ENCODE measurements at regions not wholly inside any gene's neighbourhood (a gene's known extent, or its start where the extent isn't known, plus 50 kb on each side); places are given as distances from the start of the nearest gene placed in this dataset.

DNA sequence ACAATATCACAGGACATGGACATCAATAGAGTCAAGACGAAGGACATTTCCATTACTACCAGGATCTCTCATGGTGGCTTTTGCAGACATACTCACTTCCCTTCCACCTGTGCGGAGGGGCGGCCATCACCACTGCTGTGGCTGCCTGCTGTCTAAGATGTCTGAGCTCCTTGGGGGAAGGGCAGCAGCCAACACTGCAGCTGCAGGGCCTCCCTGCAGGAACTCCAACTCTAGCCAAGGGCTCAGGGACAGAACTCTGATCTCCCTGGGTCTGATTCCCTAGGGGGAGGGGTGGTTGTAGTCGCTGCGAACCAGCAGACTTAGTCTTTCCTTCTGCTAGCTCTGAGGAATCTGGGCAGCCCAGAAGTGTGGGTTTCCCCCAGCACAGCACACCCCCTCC is 78.9 kb upstream of the ANKRD10 start:
- no peak for DNase-seq (ENCODE audit: low read depth, low spot score)
- Mint-ChIP-seq H3K27me3 (ENCODE audit: low read depth) (peaks cover 44% of the 10 kb centered on the region), H3K36me3 (ENCODE audit: low read depth) (peaks cover 4% of the 10 kb centered on the region), H3K4me3 (no peak overlapping the region), H3K9me3 (peaks cover 11% of the 10 kb centered on the region), H3K4me1 (no peaks in the 10 kb centered on the region), H3K27ac (ENCODE audit: unreplicated experiment) (no peak overlapping the region)
- TF ChIP-seq, protein P1, sequence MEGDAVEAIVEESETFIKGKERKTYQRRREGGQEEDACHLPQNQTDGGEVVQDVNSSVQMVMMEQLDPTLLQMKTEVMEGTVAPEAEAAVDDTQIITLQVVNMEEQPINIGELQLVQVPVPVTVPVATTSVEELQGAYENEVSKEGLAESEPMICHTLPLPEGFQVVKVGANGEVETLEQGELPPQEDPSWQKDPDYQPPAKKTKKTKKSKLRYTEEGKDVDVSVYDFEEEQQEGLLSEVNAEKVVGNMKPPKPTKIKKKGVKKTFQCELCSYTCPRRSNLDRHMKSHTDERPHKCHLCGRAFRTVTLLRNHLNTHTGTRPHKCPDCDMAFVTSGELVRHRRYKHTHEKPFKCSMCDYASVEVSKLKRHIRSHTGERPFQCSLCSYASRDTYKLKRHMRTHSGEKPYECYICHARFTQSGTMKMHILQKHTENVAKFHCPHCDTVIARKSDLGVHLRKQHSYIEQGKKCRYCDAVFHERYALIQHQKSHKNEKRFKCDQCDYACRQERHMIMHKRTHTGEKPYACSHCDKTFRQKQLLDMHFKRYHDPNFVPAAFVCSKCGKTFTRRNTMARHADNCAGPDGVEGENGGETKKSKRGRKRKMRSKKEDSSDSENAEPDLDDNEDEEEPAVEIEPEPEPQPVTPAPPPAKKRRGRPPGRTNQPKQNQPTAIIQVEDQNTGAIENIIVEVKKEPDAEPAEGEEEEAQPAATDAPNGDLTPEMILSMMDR (conservative IDR thresholded peaks at IDR 0.05): no peak

DNA sequence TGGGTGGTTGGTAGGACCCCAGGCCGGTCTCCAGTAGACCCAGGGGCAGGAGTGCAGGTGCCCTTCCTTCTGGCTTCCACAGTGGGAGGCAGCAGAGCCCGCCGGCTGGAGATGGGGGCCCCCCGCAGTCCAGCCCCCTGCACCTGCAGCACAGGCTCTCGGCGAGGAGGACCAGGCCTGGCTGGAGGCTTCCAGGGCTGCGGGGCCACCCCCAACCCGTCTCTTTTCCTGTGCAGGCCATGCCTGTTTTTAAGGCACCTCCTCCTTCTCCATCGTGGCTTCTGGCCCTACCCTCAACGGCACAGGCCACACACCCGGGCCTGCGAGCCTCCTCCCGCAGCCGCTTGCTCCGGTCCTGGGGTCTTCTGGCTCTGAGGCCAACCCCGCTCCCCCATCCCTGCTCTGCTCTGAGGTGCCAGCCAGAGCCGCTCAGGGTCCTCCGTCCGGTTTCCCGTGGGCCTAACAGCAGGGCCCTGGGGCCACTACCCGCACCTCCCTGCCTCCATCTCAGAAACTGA is 77.2 kb upstream of the ANKRD10 start:
- H3K4me3 Mint-ChIP-seq: no peak overlapping the region
- peaks cover 27% of the 10 kb centered on the region for H3K27me3 Mint-ChIP-seq (ENCODE audit: low read depth)
- DNase-seq (ENCODE audit: low read depth, low spot score): no peak
- H3K9me3 Mint-ChIP-seq: peaks cover 11% of the 10 kb centered on the region
- H3K27ac Mint-ChIP-seq (ENCODE audit: unreplicated experiment): no peak overlapping the region
- TF ChIP-seq, protein P1 (conservative IDR thresholded peaks at IDR 0.05): no peak
- H3K4me1 Mint-ChIP-seq: no peaks in the 10 kb centered on the region
- H3K36me3 Mint-ChIP-seq (ENCODE audit: low read depth): peaks cover 4% of the 10 kb centered on the region

DNA sequence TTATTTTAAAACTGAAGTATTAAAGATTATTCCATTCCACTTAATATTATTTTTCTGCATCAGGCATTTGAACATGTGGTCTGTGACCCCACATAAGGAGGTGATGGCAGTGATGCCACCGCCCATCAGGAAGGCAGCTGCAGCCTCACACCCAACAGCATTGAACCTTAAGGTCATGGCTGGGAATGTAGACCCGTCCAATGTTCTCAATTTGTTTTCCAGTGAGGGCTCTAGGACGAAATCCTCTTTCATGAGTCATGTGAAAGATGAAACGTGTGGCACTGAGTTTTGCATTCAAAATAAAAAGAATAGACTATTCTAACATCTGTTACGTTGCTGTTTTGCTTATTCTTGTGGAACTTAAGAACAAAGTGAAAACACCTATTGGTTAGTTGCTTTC is 74.5 kb upstream of the ANKRD10 start:
- Mint-ChIP-seq H3K4me3 (no peak overlapping the region), H3K27me3 (ENCODE audit: low read depth) (peaks cover 10% of the 10 kb centered on the region), H3K4me1 (no peaks in the 10 kb centered on the region), H3K27ac (ENCODE audit: unreplicated experiment) (no peak overlapping the region), H3K9me3 (no peaks in the 10 kb centered on the region), H3K36me3 (ENCODE audit: low read depth) (no peaks in the 10 kb centered on the region)
- DNase-seq (ENCODE audit: low read depth, low spot score): no peak
- TF ChIP-seq, protein P1 (conservative IDR thresholded peaks at IDR 0.05): no peak

DNA sequence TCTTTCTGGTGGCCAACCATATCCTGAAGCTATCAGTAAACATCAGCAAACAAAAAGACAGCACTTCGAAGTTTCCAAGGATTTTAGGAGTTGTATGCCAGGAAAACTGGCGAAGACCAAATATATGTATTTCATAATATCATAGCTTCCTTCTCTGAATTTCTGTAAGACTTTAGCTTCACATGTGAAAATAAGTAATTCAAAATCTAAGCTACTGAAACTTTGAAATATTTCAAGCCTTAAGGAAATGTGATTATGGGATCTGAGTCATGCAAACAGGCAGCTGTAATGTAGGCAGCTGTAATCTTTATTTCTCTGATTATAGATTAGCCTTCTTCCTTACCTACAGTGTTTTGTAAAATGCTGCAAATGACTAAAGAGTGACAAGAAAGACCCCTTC is 70.7 kb upstream of the ANKRD10 start:
- H3K36me3 Mint-ChIP-seq (ENCODE audit: low read depth): no peaks in the 10 kb centered on the region
- H3K27me3 Mint-ChIP-seq (ENCODE audit: low read depth): peaks cover 20% of the 10 kb centered on the region
- H3K4me3 Mint-ChIP-seq: no peak overlapping the region
- TF ChIP-seq, protein P1 (conservative IDR thresholded peaks at IDR 0.05): no peak
- H3K4me1 Mint-ChIP-seq: no peaks in the 10 kb centered on the region
- peaks cover 2% of the 10 kb centered on the region for H3K9me3 Mint-ChIP-seq
- no peak for DNase-seq (ENCODE audit: low read depth, low spot score)
- H3K27ac Mint-ChIP-seq (ENCODE audit: unreplicated experiment): no peak overlapping the region

DNA sequence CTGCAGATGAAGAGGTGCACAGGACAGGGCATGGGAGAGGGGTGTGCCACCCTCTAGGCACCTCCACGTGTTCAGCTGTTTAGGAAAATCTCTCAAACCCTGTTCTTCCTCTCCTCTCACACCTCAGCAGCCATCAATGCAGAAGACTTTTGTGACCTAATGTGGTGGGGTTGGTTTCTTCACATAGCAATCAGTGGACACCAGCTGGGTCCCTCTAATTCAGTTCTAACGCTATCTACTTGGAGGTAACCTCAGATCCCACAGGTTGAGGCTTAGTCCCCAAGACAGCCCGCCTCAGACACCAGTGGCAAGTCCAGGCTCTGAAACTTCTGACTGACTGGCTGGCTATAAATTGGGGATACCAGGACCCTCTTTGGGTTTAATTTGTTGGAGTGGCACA is 69.9 kb upstream of the ANKRD10 start:
- H3K27me3 Mint-ChIP-seq (ENCODE audit: low read depth): peaks cover 20% of the 10 kb centered on the region
- peaks cover 2% of the 10 kb centered on the region for H3K9me3 Mint-ChIP-seq
- H3K36me3 Mint-ChIP-seq (ENCODE audit: low read depth): no peaks in the 10 kb centered on the region
- no peak overlapping the region for H3K4me3 Mint-ChIP-seq
- no peak overlapping the region for H3K27ac Mint-ChIP-seq (ENCODE audit: unreplicated experiment)
- TF ChIP-seq, protein P1 (conservative IDR thresholded peaks at IDR 0.05): no peak
- no peak for DNase-seq (ENCODE audit: low read depth, low spot score)
- no peaks in the 10 kb centered on the region for H3K4me1 Mint-ChIP-seq

- no peaks in the 10 kb centered on the region for H3K4me1 Mint-ChIP-seq
- H3K9me3 Mint-ChIP-seq: peaks cover 2% of the 10 kb centered on the region
- H3K27me3 Mint-ChIP-seq (ENCODE audit: low read depth): peaks cover 20% of the 10 kb centered on the region
- no peak overlapping the region for H3K27ac Mint-ChIP-seq (ENCODE audit: unreplicated experiment)
- TF ChIP-seq, protein P1 (conservative IDR thresholded peaks at IDR 0.05): no peak
- no peak for DNase-seq (ENCODE audit: low read depth, low spot score)
- no peak overlapping the region for H3K4me3 Mint-ChIP-seq
- H3K36me3 Mint-ChIP-seq (ENCODE audit: low read depth): no peaks in the 10 kb centered on the region
Measured at GRCh38 chr13:110984381-110984780, 69.5 kb upstream of the ANKRD10 start.

All from neural crest cell (in vitro differentiated cells).